HEK293 (cell line): ENCODE measurements at regions not wholly inside any gene's neighbourhood (a gene's known extent, or its start where the extent isn't known, plus 50 kb on each side); places are given as distances from the start of the nearest gene placed in this dataset.

Source experiments
- CTCF ChIA-PET: fragments of 350-600 bp; formaldehyde crosslinking; extraction: SDS; loops from one replicate; lab custom pipeline; 2021; ENCODE audit warnings: antibody characterized with exemption; lab: Yijun Ruan, JAX
- POLR2A ChIA-PET: fragments of 300-600 bp; formaldehyde crosslinking; extraction: SDS; loops from one replicate; lab custom pipeline; 2020; ENCODE audit warnings: antibody characterized with exemption, inconsistent platforms; lab: Yijun Ruan, JAX
- H3K27ac ChIP-seq: fragments of 200-500 bp; sonication (Bioruptor generic); 2 replicates; pipeline ENCODE4 v1.5.1; 2014; ENCODE audit warnings: low read depth, low read length, control low read depth, inconsistent platforms; ENCODE audit errors: extremely low read depth
- H3K36me3 ChIP-seq, 2 experiments: fragments of 200-500 bp in 1 of 2; sonication (Bioruptor generic) in 1 of 2; 1 replicate in 1 of 2; 2 replicates in 1 of 2; pipeline ENCODE4 v1.5.1; 2014 to 2017; ENCODE audit warnings: inconsistent platforms in 2 of 2, low read length in 2 of 2; ENCODE audit not compliant: control insufficient read depth in 2 of 2, insufficient read depth in 1 of 2
- H3K4me1 ChIP-seq: fragments of 200-500 bp; sonication (Bioruptor generic); 2 replicates; pipeline ENCODE4 v1.5.1; 2014; ENCODE audit warnings: mild to moderate bottlenecking, low read length, inconsistent platforms; ENCODE audit not compliant: control insufficient read depth, insufficient read depth
- H3K4me3 ChIP-seq: 2 replicates; pipeline ENCODE4 v1.5.1; 2011; ENCODE audit warnings: low read depth, mild to moderate bottlenecking, control low read depth, low read length, moderate library complexity
- H3K9me3 ChIP-seq: fragments of 200-500 bp; sonication (Bioruptor generic); 2 replicates; pipeline ENCODE4 v1.5.1; 2014; ENCODE audit warnings: low read depth, low read length, inconsistent platforms; ENCODE audit not compliant: control insufficient read depth, insufficient read depth
- GLIS2 ChIP-seq: fragments of 450-650 bp; formaldehyde crosslinking; IDR thresholded peaks from 2 replicates; pipeline ENCODE4 v1.5.1; 2016; ENCODE audit warnings: missing biosample characterization, missing genetic modification characterization
- PRDM1 ChIP-seq: fragments of 450-650 bp; formaldehyde crosslinking; IDR thresholded peaks from 2 replicates; pipeline ENCODE4; 2016; ENCODE audit warnings: missing biosample characterization, missing genetic modification characterization
- SP3 ChIP-seq: fragments of 450-650 bp; formaldehyde crosslinking; IDR thresholded peaks from 2 replicates; pipeline ENCODE4 v1.5.1; 2016; ENCODE audit warnings: missing biosample characterization, missing genetic modification characterization
- ZBTB7A ChIP-seq: fragments of 450-650 bp; formaldehyde crosslinking; IDR thresholded peaks from 2 replicates; pipeline ENCODE4 v1.5.1; 2016; ENCODE audit warnings: low read depth, missing biosample characterization, missing genetic modification characterization
- ZNF114 ChIP-seq: fragments of 450-650 bp; formaldehyde crosslinking; IDR thresholded peaks from 2 replicates; pipeline ENCODE4 v1.5.0; 2017; ENCODE audit warnings: missing biosample characterization, missing genetic modification characterization
- ZNF140 ChIP-seq: fragments of 450-650 bp; formaldehyde crosslinking; IDR thresholded peaks from 2 replicates; pipeline ENCODE4 v1.5.1; 2016; ENCODE audit warnings: missing biosample characterization, missing genetic modification characterization
- ZNF169 ChIP-seq: fragments of 450-650 bp; formaldehyde crosslinking; IDR thresholded peaks from 2 replicates; pipeline ENCODE4 v1.5.1; 2016; ENCODE audit warnings: missing biosample characterization, missing genetic modification characterization
- ZNF174 ChIP-seq: fragments of 450-650 bp; formaldehyde crosslinking; IDR thresholded peaks from 2 replicates; pipeline ENCODE4 v1.5.0; 2017; ENCODE audit warnings: missing biosample characterization, mild to moderate bottlenecking, missing genetic modification characterization
- ZNF19 ChIP-seq: fragments of 450-650 bp; formaldehyde crosslinking; IDR thresholded peaks from 2 replicates; pipeline ENCODE4; 2016; ENCODE audit warnings: missing biosample characterization, missing genetic modification characterization, low read depth
- ZNF266 ChIP-seq: fragments of 450-650 bp; formaldehyde crosslinking; IDR thresholded peaks from 2 replicates; pipeline ENCODE4 v1.5.1; 2016; ENCODE audit warnings: missing biosample characterization, missing genetic modification characterization, low read depth
- ZNF350 ChIP-seq: fragments of 450-650 bp; formaldehyde crosslinking; IDR thresholded peaks from 2 replicates; pipeline ENCODE4 v1.5.0; 2017; ENCODE audit warnings: missing biosample characterization, mild to moderate bottlenecking, missing genetic modification characterization
- ZNF354C ChIP-seq: fragments of 450-650 bp; formaldehyde crosslinking; IDR thresholded peaks from 2 replicates; pipeline ENCODE4 v1.5.1; 2016; ENCODE audit warnings: missing biosample characterization, missing genetic modification characterization, low read depth, borderline replicate concordance
- ZNF48 ChIP-seq: fragments of 450-650 bp; formaldehyde crosslinking; IDR thresholded peaks from 2 replicates; pipeline ENCODE4 v1.5.1; 2016; ENCODE audit warnings: missing biosample characterization, missing genetic modification characterization
- ZNF623 ChIP-seq: fragments of 450-650 bp; formaldehyde crosslinking; IDR thresholded peaks from 2 replicates; pipeline ENCODE4 v1.5.1; 2016; ENCODE audit warnings: missing biosample characterization, missing genetic modification characterization
- TF ChIP-seq, protein P1 (sequence below): fragments of 450-650 bp; formaldehyde crosslinking; conservative IDR thresholded peaks from 2 replicates; pipeline ENCODE4 v1.5.1; 2016; ENCODE audit warnings: low read depth, missing biosample characterization, missing genetic modification characterization
- TF ChIP-seq, protein P2 (sequence below): fragments of 450-650 bp; formaldehyde crosslinking; conservative IDR thresholded peaks from 2 replicates; pipeline ENCODE4 v1.5.1; 2016; ENCODE audit warnings: low read depth, missing biosample characterization, missing genetic modification characterization
- TF ChIP-seq, protein P3 (sequence below): sonication (generic); formaldehyde crosslinking; IDR thresholded peaks from 2 replicates; pipeline ENCODE4 v1.8.1; 2022; ENCODE audit warnings: mild to moderate bottlenecking, moderate library complexity, missing genetic modification reagents

DNA sequence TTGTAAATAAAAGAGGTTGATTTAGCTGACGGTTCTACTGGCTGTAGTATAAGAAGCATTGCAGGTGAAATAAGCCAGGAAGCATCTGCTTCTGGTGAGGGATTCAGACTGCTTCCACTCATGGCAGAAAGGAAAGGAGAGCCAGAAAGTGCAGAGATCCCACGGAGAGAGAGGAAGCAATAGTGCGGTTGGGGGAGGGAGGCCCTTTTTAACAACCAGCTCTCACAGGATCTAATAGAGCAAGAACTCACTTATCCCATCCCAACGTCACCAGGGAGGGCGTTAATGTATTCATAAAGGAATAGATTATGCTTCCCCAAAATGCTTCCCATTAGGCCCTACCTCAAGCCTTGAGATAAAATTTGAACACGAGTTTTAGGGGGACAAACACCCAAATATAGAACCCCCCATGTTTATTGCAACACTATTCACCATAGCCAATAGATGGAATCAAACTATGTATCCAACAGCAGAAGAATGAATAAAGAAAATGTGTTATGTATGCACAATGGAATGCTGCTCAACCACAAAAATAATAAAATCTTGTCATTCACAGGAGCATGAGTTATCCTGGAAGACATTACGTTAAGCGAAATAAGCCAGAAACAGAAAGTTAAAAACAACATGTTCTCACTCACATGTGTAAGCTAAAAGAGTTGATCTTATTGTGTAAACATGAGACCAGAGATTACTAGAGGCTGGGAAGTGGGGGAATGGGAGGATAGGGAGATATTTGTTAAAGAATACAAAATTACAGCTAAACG, 908.3 kb upstream of the ANO3 start:
- POLR2A ChIA-PET: no interaction called here
- no peaks in the 10 kb centered on the region for H3K4me1 ChIP-seq
- H3K4me3 ChIP-seq: no peak overlapping the region
- CTCF ChIA-PET: no interaction called here
- no peaks in the 10 kb centered on the region for H3K36me3 ChIP-seq
- TF ChIP-seq ZNF169 (no peak), ZNF114 (tag by site-specific recombination) (no peak), ZNF266 (tag by site-specific recombination) (no peak), GLIS2 (tag by site-specific recombination) (no peak), ZBTB7A (tag by site-specific recombination) (no peak), ZNF350 (tag by site-specific recombination) (no peak), SP3 (tag by site-specific recombination) (no peak), ZNF174 (tag by site-specific recombination) (no peak)
- TF ChIP-seq, all 188 proteins: peak for 0
- Histone ChIP-seq H3K27ac (no peak overlapping the region), H3K9me3 (no peaks in the 10 kb centered on the region)

DNA sequence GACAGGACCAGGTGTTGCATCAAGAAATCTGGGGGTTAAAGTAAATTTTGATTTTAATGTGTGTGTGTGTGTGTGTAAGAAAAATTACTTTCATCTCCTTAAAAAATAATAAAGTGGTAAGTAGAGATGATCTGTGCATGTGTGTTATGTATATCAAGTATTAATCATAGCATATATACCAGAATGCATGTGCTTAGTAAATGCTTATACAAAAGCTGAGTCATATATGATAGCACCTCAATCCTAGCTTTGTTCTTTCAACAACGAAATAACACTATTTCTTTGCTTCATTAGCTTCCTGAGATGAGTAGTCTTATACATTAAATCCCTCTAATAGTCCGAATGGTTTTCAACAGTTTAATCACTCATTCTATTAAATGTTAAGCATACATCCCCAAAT, 899.6 kb upstream of the ANO3 start:
- H3K27ac ChIP-seq: no peak overlapping the region
- POLR2A ChIA-PET: no interaction called here
- H3K36me3 ChIP-seq: no peaks in the 10 kb centered on the region
- no peaks in the 10 kb centered on the region for H3K4me1 ChIP-seq
- H3K9me3 ChIP-seq: no peaks in the 10 kb centered on the region
- H3K4me3 ChIP-seq: no peak overlapping the region
- CTCF ChIA-PET: no interaction called here
- TF ChIP-seq, protein P1, sequence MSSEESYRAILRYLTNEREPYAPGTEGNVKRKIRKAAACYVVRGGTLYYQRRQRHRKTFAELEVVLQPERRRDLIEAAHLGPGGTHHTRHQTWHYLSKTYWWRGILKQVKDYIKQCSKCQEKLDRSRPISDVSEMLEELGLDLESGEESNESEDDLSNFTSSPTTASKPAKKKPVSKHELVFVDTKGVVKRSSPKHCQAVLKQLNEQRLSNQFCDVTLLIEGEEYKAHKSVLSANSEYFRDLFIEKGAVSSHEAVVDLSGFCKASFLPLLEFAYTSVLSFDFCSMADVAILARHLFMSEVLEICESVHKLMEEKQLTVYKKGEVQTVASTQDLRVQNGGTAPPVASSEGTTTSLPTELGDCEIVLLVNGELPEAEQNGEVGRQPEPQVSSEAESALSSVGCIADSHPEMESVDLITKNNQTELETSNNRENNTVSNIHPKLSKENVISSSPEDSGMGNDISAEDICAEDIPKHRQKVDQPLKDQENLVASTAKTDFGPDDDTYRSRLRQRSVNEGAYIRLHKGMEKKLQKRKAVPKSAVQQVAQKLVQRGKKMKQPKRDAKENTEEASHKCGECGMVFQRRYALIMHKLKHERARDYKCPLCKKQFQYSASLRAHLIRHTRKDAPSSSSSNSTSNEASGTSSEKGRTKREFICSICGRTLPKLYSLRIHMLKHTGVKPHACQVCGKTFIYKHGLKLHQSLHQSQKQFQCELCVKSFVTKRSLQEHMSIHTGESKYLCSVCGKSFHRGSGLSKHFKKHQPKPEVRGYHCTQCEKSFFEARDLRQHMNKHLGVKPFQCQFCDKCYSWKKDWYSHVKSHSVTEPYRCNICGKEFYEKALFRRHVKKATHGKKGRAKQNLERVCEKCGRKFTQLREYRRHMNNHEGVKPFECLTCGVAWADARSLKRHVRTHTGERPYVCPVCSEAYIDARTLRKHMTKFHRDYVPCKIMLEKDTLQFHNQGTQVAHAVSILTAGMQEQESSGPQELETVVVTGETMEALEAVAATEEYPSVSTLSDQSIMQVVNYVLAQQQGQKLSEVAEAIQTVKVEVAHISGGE (tag by site-specific recombination): no peak
- TF ChIP-seq, protein P2, sequence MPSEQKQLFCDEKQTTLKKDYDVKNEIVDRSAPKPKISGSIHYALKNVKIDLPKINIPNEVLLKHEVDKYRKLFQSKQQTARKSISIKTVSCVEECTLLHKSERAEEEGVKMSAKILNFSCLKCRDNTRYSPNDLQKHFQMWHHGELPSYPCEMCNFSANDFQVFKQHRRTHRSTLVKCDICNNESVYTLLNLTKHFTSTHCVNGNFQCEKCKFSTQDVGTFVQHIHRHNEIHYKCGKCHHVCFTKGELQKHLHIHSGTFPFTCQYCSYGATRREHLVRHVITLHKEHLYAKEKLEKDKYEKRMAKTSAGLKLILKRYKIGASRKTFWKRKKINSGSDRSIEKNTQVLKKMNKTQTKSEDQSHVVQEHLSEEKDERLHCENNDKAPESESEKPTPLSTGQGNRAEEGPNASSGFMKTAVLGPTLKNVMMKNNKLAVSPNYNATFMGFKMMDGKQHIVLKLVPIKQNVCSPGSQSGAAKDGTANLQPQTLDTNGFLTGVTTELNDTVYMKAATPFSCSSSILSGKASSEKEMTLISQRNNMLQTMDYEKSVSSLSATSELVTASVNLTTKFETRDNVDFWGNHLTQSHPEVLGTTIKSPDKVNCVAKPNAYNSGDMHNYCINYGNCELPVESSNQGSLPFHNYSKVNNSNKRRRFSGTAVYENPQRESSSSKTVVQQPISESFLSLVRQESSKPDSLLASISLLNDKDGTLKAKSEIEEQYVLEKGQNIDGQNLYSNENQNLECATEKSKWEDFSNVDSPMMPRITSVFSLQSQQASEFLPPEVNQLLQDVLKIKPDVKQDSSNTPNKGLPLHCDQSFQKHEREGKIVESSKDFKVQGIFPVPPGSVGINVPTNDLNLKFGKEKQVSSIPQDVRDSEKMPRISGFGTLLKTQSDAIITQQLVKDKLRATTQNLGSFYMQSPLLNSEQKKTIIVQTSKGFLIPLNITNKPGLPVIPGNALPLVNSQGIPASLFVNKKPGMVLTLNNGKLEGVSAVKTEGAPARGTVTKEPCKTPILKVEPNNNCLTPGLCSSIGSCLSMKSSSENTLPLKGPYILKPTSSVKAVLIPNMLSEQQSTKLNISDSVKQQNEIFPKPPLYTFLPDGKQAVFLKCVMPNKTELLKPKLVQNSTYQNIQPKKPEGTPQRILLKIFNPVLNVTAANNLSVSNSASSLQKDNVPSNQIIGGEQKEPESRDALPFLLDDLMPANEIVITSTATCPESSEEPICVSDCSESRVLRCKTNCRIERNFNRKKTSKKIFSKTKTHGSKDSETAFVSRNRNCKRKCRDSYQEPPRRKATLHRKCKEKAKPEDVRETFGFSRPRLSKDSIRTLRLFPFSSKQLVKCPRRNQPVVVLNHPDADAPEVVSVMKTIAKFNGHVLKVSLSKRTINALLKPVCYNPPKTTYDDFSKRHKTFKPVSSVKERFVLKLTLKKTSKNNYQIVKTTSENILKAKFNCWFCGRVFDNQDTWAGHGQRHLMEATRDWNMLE (tag by site-specific recombination): no peak
- TF ChIP-seq ZNF140 (tag by site-specific recombination): no peak
- TF ChIP-seq ZNF623 (tag by site-specific recombination): no peak
- TF ChIP-seq, protein P3, sequence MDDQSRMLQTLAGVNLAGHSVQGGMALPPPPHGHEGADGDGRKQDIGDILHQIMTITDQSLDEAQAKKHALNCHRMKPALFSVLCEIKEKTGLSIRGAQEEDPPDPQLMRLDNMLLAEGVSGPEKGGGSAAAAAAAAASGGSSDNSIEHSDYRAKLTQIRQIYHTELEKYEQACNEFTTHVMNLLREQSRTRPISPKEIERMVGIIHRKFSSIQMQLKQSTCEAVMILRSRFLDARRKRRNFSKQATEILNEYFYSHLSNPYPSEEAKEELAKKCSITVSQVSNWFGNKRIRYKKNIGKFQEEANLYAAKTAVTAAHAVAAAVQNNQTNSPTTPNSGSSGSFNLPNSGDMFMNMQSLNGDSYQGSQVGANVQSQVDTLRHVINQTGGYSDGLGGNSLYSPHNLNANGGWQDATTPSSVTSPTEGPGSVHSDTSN: no peak
- no peak for TF ChIP-seq ZNF19
- TF ChIP-seq ZNF354C (tag by site-specific recombination): no peak
- no peak for TF ChIP-seq ZNF48 (tag by site-specific recombination)
- TF ChIP-seq PRDM1: no peak
- TF ChIP-seq, all 188 proteins: peak for 0
